Hindlimb muscle (tissue), 1 donor: ENCODE measurements at regions not wholly inside any gene's neighbourhood (a gene's known extent, or its start where the extent isn't known, plus 50 kb on each side); places are given as distances from the start of the nearest gene placed in this dataset.
"Not testable (repeated sequence)": the region's sequence is repeated elsewhere in the genome, so short reads cannot be mapped to it uniquely, and the experiment has no call there.

Experiments
- DNase-seq: peaks from one replicate; pipeline ENCODE4 v3.0.0-alpha.2; 2013

DNA sequence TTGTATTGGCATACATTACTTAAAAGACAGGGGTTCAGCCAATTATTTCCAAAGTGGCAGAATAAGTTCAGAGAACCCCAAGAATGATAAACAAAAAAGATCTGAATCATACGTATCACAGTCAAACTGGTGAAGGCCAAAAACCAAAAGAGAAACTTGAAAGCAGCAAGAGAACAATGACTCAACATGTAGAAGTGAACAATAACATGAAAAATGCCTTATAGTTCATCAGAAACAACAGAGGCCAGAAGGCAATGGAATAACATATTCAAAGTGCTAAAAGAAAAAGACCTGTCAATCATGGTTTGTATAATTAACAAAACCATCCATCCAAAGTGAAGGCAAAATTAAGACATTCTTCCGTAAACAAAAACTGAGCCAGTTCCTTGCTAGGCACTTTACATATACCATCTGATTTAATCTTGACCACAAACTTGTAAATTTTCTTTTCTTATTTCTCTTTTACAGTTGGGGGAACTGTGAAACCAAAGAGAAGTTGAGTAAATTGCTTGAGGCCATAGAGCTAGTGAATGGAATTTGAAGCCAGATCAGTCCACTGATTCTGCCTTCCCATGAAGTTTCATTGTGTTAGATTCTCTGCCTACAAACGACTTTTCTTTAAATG is 232.1 kb upstream of the SEL1L start:
- no peak for DNase-seq

DNA sequence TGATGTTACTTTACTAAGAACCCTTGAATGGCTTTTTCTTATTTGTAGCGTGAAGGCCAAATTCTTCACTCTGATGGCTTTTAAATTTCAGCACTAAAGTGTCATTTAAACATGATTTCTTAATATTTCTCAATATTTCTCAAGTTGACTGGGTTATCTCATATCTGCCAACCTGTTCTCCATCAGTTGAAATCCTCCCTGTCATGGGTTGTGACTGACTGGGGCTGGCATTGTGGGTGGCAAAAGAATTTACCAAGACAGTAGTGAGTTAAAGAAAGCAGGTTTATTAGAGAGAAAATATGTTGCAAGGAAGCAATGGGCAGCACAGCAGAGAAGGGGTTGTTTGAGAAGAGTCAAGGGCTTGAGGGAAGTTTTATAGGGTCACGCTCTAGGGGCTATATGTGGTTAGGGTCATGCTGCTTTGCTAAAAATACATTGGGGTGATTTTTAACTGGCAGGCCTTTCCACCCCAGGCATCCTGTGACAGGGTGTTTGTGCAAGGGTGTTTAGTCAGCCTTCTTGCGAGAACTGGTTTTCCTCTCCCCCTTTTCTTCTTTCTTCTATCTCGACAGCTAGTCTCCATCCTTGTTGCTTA is 232.8 kb upstream of the SEL1L start:
- no peak for DNase-seq

GRCh38 chr14:81767266-81767995 is 233.8 kb upstream of the SEL1L start:
- DNase-seq: no peak

- DNase-seq: no peak
These were observed 238.1 kb upstream of the SEL1L start for GRCh38 chr14:81771651-81772275.

DNA sequence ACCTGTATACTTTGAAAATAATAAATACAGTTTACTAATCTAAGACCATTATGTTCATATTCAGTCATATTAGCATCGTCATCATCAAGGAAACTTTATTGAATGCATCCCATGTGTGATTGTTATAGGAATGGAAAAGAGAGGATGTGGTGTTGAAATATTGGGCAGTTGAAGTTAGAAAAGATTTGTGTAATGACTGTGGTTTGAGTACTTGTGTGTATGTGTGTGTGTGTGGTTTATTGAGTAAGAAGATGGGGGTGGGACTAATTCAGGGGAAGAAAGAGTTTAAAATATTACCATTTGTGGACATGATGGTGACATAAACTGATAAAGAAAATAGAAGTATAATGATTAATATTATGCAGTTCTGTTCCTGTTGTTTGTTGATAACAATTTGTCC is 238.7 kb upstream of the SEL1L start:
- DNase-seq: no peak

GRCh38 chr14:81776531-81776930 is 242.9 kb upstream of the SEL1L start:
- DNase-seq: no peak

GRCh38 chr14:81781798-81782197 is 248.1 kb upstream of the SEL1L start:
- DNase-seq: not testable (repeated sequence)

- DNase-seq: no peak
These were observed 250.4 kb upstream of the SEL1L start for GRCh38 chr14:81784084-81784483.

DNA sequence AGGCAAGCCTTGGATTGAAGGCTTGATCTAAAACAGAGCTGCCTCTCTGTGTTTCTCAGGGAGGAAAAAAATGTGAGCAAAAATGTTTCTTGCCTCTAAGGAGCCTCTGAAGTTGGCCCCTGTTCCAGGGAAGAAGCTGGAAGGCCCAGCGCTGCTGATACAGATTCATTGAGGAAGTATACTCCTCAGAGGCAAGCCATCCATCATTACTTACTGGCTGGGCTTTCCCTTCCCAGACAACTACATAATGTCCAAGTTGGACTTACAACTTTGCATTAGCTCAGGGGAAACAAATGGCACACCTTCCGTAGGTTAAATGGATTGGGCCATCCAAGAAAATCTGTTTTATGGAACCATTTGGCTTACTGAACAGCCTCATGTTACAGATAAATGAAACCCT is 263.7 kb upstream of the SEL1L start:
- peak; percentile 87 for DNase-seq

DNA sequence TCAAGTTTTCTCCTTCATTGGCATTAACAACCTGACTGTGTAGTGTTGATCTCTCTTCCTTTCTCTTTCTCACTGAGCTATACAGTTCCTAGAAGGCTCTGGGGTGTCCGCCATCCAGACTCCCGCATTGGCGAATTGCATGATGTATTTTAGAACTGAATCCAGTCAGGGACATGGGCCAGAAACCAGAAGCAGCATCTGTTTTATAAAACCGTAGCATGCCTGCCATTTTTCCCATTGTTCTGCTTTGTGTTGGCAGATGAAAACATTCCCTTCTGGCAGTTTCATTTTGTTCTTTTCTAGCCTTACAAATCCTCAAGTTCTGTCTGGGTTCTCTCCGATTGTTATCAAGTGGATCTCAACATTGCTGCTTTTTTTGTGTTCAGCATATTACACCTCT is 268.3 kb upstream of the SEL1L start:
- DNase-seq: peak; percentile 43

GRCh38 chr14:81802341-81802740 is 268.7 kb upstream of the SEL1L start:
- DNase-seq: no peak

- DNase-seq: no peak
These were observed 272.1 kb upstream of the SEL1L start for GRCh38 chr14:81805785-81806184.

GRCh38 chr14:81811705-81812269 is 278.1 kb upstream of the SEL1L start:
- DNase-seq: no peak

- DNase-seq: no peak
These were observed 284.6 kb upstream of the SEL1L start for GRCh38 chr14:81818271-81818670.

DNA sequence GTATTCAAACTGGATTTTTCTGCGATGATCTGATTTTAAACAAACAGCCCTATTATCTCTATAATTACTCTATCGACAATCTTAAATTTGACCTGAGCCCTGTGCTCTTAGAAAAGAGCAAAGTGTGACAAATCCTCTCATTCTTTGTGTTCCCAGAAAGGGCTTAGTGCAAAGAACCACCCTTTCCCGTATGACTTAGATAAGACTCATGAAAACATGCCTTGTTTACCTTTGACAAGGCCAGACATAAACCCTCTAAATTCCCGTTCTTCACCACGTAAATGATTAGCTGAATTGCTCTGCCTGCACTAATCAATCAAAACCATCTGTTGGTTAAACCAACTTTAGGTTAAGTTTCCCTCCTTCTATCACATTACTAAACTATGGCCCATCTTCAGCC is 285.7 kb upstream of the SEL1L start:
- DNase-seq: no peak

DNA sequence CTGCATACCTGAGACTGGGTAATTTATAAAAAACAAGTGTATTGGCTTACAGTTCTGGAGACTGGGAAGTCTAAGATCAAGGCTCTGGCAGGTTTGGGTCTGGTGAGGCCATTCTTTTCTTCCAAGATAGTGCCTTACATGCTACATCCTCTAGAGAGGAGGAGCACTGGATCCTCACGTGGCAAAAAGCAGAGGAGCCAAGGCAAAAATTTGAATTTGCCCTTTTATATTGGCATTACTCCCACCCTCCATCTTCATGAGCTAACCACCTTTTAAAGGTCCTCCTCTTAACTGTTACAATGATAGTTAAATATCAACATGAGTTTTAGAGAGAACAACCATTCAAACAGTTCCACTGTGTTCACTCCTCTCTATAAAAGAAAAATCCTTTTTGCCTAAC is 286.3 kb upstream of the SEL1L start:
- DNase-seq: no peak

- no peak for DNase-seq
These were observed 292.4 kb upstream of the SEL1L start for GRCh38 chr14:81826081-81826480.

DNA sequence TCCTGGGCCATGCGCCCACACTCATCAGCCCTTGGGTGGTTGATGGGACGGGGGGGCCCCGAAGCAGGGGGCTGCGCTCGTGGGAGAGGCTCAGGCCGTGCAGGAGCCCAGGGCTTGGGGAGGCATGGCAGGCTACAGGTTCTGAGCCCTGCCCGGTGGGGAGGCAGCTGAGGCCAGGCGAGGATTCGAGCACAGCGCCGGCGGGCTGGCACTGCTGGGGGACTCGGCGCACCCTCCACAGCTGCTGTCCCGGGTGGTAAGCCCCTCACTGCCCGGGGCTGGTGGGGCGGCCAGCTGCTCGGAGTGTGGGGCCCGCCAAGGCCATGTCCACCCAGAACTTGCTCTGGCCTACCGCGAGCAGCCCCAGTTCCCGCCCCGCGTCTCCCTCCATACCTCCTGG is 295.8 kb upstream of the SEL1L start:
- DNase-seq: no peak

DNA sequence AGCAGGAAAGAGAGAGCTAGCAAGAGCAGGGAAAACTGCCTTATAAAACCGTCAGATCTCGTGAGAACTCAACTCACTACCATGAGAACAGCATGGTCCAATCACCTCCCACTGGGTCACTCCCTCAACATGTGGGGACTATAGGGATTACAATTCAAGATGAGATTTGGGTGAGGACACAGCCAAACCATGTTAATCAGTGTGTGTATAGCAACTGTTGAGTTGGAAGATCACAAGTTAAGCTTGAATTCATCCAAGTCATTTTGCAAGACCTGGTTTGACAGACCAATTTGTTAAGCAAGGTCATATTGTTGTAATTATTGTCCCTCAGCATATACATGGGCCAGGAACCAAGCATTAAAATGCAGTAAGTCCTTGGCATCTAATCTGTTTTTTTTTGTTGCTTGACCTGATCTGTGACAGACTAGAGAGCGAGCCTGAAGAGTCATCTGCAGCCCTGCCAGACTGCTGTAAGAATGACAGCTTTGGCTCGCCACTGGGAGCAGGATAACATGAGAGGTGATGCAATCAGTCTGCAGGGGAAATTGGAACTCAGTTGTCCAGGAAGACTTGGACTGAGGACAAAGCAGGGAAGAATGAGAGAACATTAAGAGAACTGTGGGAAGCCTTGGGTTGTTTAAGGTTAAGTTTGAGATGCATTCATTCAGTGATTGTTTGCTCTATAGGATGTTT is 297.6 kb upstream of the SEL1L start:
- DNase-seq: peak; percentile 72

- DNase-seq: no peak
These were observed 300.7 kb upstream of the SEL1L start for GRCh38 chr14:81834308-81834707.

DNA sequence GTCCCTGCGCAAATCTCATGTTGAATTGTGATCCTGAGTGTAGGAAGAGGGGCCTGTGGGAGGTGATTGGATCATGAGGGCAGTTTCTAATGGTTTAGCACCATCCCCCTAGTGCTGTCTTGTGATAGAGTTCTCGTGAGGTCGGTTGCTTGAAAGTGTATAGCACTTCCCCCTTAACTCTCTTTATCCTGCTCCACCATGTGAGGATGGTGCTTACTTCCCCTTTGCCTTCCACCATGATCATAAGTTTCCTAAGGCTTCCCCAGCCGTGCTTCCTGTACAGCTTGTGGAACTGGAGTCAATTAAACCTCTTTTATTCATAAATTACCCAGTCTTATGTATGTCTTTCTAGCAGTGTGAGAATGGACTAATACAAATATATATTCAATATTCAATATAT is 303.7 kb upstream of the SEL1L start:
- DNase-seq: no peak

GRCh38 chr14:81839056-81839455 is 305.4 kb upstream of the SEL1L start:
- DNase-seq: no peak

DNA sequence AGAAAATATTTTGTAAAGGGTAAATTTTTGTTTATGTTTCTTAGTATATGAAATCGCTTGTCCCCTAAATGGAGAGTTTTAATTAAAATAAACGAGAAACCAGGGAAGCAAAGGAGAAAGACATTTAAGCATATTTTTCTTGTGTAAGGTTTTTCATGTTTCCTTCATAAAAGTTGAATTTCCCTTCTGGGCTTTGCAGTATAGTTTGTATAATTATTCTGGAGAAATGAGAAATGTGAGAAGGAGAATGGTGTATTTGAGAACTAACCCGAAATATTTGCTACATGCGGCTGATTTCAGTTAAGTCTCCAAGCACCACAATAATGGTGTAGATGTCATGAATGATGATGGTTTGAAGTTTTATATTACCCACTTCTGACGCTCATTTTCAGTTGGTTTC is 307.7 kb upstream of the SEL1L start:
- no peak for DNase-seq
